DOHH2 (cell line): ENCODE measurements at regions not wholly inside any gene's neighbourhood (a gene's known extent, or its start where the extent isn't known, plus 50 kb on each side); places are given as distances from the start of the nearest gene placed in this dataset.

Experiments
- H3F3A ChIP-seq: fragments of 200-600 bp; sonication (generic), shearing (Covaris generic); 2 replicates; pipeline ENCODE4 v1.6.0; 2016; ENCODE audit warnings: antibody characterized with exemption, mild to moderate bottlenecking; ENCODE audit not compliant: control insufficient read depth, insufficient read depth
- H3K27ac ChIP-seq: fragments of 200-600 bp; sonication (generic); 2 replicates; pipeline ENCODE4 v1.5.1; 2014; ENCODE audit warnings: low read depth, mild to moderate bottlenecking, low read length, moderate library complexity
- H3K27me3 ChIP-seq: fragments of 200-600 bp; sonication (generic); 2 replicates; pipeline ENCODE4 v1.6.1; 2014; ENCODE audit warnings: mild to moderate bottlenecking, low read length, mixed read lengths; ENCODE audit not compliant: control insufficient read depth
- H3K36me3 ChIP-seq: fragments of 200-600 bp; sonication (generic); 2 replicates; pipeline ENCODE4 v1.6.1; 2014; ENCODE audit warnings: mild to moderate bottlenecking, low read length, moderate library complexity, mixed read lengths; ENCODE audit not compliant: control insufficient read depth
- H3K4me1 ChIP-seq: fragments of 200-600 bp; sonication (generic); 2 replicates; pipeline ENCODE4 v1.6.1; 2014; ENCODE audit warnings: mild to moderate bottlenecking, low read length, mixed read lengths; ENCODE audit not compliant: control insufficient read depth
- H3K4me2 ChIP-seq: fragments of 200-600 bp; sonication (generic); 2 replicates; pipeline ENCODE4 v1.6.0; 2014; ENCODE audit warnings: mild to moderate bottlenecking, low read length, moderate library complexity
- H3K4me3 ChIP-seq: fragments of 200-600 bp; sonication (generic); 2 replicates; pipeline ENCODE4 v1.5.1; 2014; ENCODE audit warnings: mild to moderate bottlenecking, low read length, mixed read lengths
- H3K79me2 ChIP-seq: fragments of 200-600 bp; sonication (generic); 2 replicates; pipeline ENCODE4 v1.6.1; 2014; ENCODE audit warnings: mild to moderate bottlenecking, low read length, mixed read lengths; ENCODE audit not compliant: control insufficient read depth
- H3K9me2 ChIP-seq: fragments of 200-600 bp; sonication (generic); replicated peaks from 2 replicates; pipeline ENCODE4 v1.6.1; 2014; ENCODE audit warnings: mild to moderate bottlenecking, low read length, mixed read lengths; ENCODE audit not compliant: control insufficient read depth
- H3K9me3 ChIP-seq: fragments of 200-600 bp; sonication (generic); 2 replicates; pipeline ENCODE4 v1.6.1; 2014; ENCODE audit warnings: antibody characterized with exemption, low read length, mixed read lengths; ENCODE audit not compliant: control insufficient read depth, insufficient read depth
- H4K20me1 ChIP-seq: fragments of 200-600 bp; sonication (generic); 2 replicates; pipeline ENCODE4 v1.6.0; 2014; ENCODE audit warnings: low read depth, mild to moderate bottlenecking, antibody characterized with exemption, low read length, moderate library complexity; ENCODE audit not compliant: control insufficient read depth, insufficient read depth
- CTCF ChIP-seq: fragments of 200-600 bp; sonication (generic); IDR thresholded peaks from one replicate; pipeline ENCODE4 v1.5.1; 2014; ENCODE audit warnings: antibody characterized with exemption, mild to moderate bottlenecking, low read depth, low read length; ENCODE audit not compliant: poor library complexity, severe bottlenecking
- EZH2phosphoT487 ChIP-seq: fragments of 200-600 bp; sonication (generic); IDR thresholded peaks from 2 replicates; pipeline ENCODE4 v1.6.1; 2017; ENCODE audit warnings: borderline replicate concordance, mild to moderate bottlenecking, antibody characterized with exemption, low read length, moderate library complexity, mixed read lengths

- Histone ChIP-seq H3K27me3 (no peaks in the 10 kb centered on the region), H3K79me2 (no peaks in the 10 kb centered on the region), H3F3A (no peaks in the 10 kb centered on the region), H3K4me2 (no peak overlapping the region), H4K20me1 (no peaks in the 10 kb centered on the region), H3K4me3 (no peak overlapping the region), H3K27ac (no peak overlapping the region), H3K36me3 (no peaks in the 10 kb centered on the region), H3K9me2 (no peaks in the 10 kb centered on the region), H3K4me1 (no peaks in the 10 kb centered on the region), H3K9me3 (0 out of 2 replicates have a peak, but pooled peaks cover 4% of the 10 kb centered on the region)
- no peak for TF ChIP-seq EZH2phosphoT487
- no peak for TF ChIP-seq CTCF
Observed at GRCh38 chr11:37630866-37631265, 1032.8 kb upstream of the RAG2 start.

- H3K27me3 ChIP-seq: no peaks in the 10 kb centered on the region
- no peak overlapping the region for H3K27ac ChIP-seq
- H4K20me1 ChIP-seq: no peaks in the 10 kb centered on the region
- H3K36me3 ChIP-seq: no peaks in the 10 kb centered on the region
- no peaks in the 10 kb centered on the region for H3K4me1 ChIP-seq
- no peaks in the 10 kb centered on the region for H3F3A ChIP-seq
- no peak overlapping the region for H3K4me2 ChIP-seq
- no peak overlapping the region for H3K4me3 ChIP-seq
- H3K9me2 ChIP-seq: no peaks in the 10 kb centered on the region
- H3K79me2 ChIP-seq: no peaks in the 10 kb centered on the region
- no peak for TF ChIP-seq EZH2phosphoT487
- TF ChIP-seq CTCF: no peak
- H3K9me3 ChIP-seq: peaks cover 6% of the 10 kb centered on the region; the same call in 1 of the 2 replicates
Observed at GRCh38 chr11:37623778-37624177, 1025.7 kb upstream of the RAG2 start.

- Histone ChIP-seq H3K79me2 (no peaks in the 10 kb centered on the region), H4K20me1 (no peaks in the 10 kb centered on the region), H3K4me1 (no peaks in the 10 kb centered on the region), H3K9me2 (no peaks in the 10 kb centered on the region), H3K4me2 (no peak overlapping the region), H3K4me3 (no peak overlapping the region), H3K27ac (no peak overlapping the region), H3K27me3 (no peaks in the 10 kb centered on the region), H3F3A (no peaks in the 10 kb centered on the region), H3K36me3 (no peaks in the 10 kb centered on the region), H3K9me3 (peaks cover 3% of the 10 kb centered on the region; the same call in 1 of the 2 replicates)
- no peak for TF ChIP-seq EZH2phosphoT487
Observed at GRCh38 chr11:37621662-37622061, 1023.6 kb upstream of the RAG2 start.

- no peaks in the 10 kb centered on the region for H3K36me3 ChIP-seq
- H3K9me3 ChIP-seq: peaks cover 3% of the 10 kb centered on the region; the same call in 1 of the 2 replicates
- no peaks in the 10 kb centered on the region for H3K9me2 ChIP-seq
- H3K4me1 ChIP-seq: no peaks in the 10 kb centered on the region
- no peaks in the 10 kb centered on the region for H4K20me1 ChIP-seq
- no peaks in the 10 kb centered on the region for H3K27me3 ChIP-seq
- H3K79me2 ChIP-seq: no peaks in the 10 kb centered on the region
- TF ChIP-seq EZH2phosphoT487 (no peak), CTCF (no peak)
- H3F3A ChIP-seq: no peaks in the 10 kb centered on the region
- H3K27ac ChIP-seq: no peak overlapping the region
- H3K4me2 ChIP-seq: no peak overlapping the region
- no peak overlapping the region for H3K4me3 ChIP-seq
Observed at GRCh38 chr11:37616291-37616690, 1018.3 kb upstream of the RAG2 start.
